ENCODE measurements at regions not wholly inside any gene's neighbourhood (a gene's known extent, or its start where the extent isn't known, plus 50 kb on each side); places are given as distances from the start of the nearest gene placed in this dataset.
A peak's percentile ranks its signal among the peaks of the same experiment; 100 is the strongest.
"Not testable (repeated sequence)": the region's sequence is repeated elsewhere in the genome, so short reads cannot be mapped to it uniquely, and the experiment has no call there.

GRCh38 chr2:104938231-104938941 is 84.5 kb downstream of the POU3F3 start:
- no peak for TF ChIP-seq CTCF (IDR thresholded peaks at IDR 0.05; ENCODE audit: low read depth, low read length, missing control alignments)
- Histone ChIP-seq H3K27me3 (replicated peaks) (no peaks in the 10 kb centered on the region), H3K36me3 (replicated peaks) (no peaks in the 10 kb centered on the region), H3K27ac (no peak overlapping the region), H3K4me3 (ENCODE audit: low read depth, low read length) (no peak overlapping the region)
- in situ Hi-C loops (cut with HindIII; ENCODE audit: low pct_ligation_motif_present, low sequenced_read_pairs), result no loop called here
- no peak for DNase-seq

- in situ Hi-C loops (cut with HindIII; ENCODE audit: low pct_ligation_motif_present, low sequenced_read_pairs), result no loop called here
- H3K27me3 ChIP-seq (replicated peaks), result no peaks in the 10 kb centered on the region
- no peak overlapping the region for H3K4me3 ChIP-seq (ENCODE audit: low read depth, low read length)
- TF ChIP-seq CTCF (IDR thresholded peaks at IDR 0.05; ENCODE audit: low read depth, low read length, missing control alignments), result no peak
- H3K36me3 ChIP-seq (replicated peaks), result no peaks in the 10 kb centered on the region
- H3K27ac ChIP-seq, result no peak overlapping the region
- DNase-seq, result no peak
Measured at GRCh38 chr2:104939570-104940217, 85.8 kb downstream of the POU3F3 start.

- DNase-seq, result no peak
- TF ChIP-seq CTCF (IDR thresholded peaks at IDR 0.05; ENCODE audit: low read depth, low read length, missing control alignments), result peak; percentile 47
- in situ Hi-C loops (cut with HindIII; ENCODE audit: low pct_ligation_motif_present, low sequenced_read_pairs), result no loop called here
- H3K36me3 ChIP-seq (replicated peaks), result no peaks in the 10 kb centered on the region
- H3K27ac ChIP-seq, result no peak overlapping the region
- no peak overlapping the region for H3K4me3 ChIP-seq (ENCODE audit: low read depth, low read length)
- H3K27me3 ChIP-seq (replicated peaks), result no peaks in the 10 kb centered on the region
Measured at GRCh38 chr2:104944495-104944894, 90.6 kb downstream of the POU3F3 start.

- DNase-seq, result no peak
- TF ChIP-seq CTCF (IDR thresholded peaks at IDR 0.05; ENCODE audit: low read depth, low read length, missing control alignments), result no peak
- Histone ChIP-seq H3K36me3 (replicated peaks) (no peaks in the 10 kb centered on the region), H3K27ac (no peak overlapping the region), H3K4me3 (ENCODE audit: low read depth, low read length) (no peak overlapping the region), H3K27me3 (replicated peaks) (no peaks in the 10 kb centered on the region)
- in situ Hi-C loops (cut with HindIII; ENCODE audit: low pct_ligation_motif_present, low sequenced_read_pairs), result no loop called here
Measured at GRCh38 chr2:104945121-104945520, 91.2 kb downstream of the POU3F3 start.

- in situ Hi-C loops (cut with HindIII; ENCODE audit: low pct_ligation_motif_present, low sequenced_read_pairs), result no loop called here
- DNase-seq, result no peak
- no peak overlapping the region for H3K27ac ChIP-seq
- H3K36me3 ChIP-seq (replicated peaks), result no peaks in the 10 kb centered on the region
- TF ChIP-seq CTCF (IDR thresholded peaks at IDR 0.05; ENCODE audit: low read depth, low read length, missing control alignments), result no peak
- no peak overlapping the region for H3K4me3 ChIP-seq (ENCODE audit: low read depth, low read length)
- no peaks in the 10 kb centered on the region for H3K27me3 ChIP-seq (replicated peaks)
Measured at GRCh38 chr2:104945866-104946265, 92.0 kb downstream of the POU3F3 start.

GRCh38 chr2:104947456-104947855 is 90.4 kb upstream of the MRPS9 start:
- DNase-seq; H3K27ac ChIP-seq; H3K4me3 ChIP-seq (ENCODE audit: low read depth, low read length); H3K27me3 ChIP-seq (replicated peaks); in situ Hi-C loops (cut with HindIII; ENCODE audit: low pct_ligation_motif_present, low sequenced_read_pairs); H3K36me3 ChIP-seq (replicated peaks): not testable (repeated sequence)
